Gastrocnemius medialis (tissue), 4 donors: ENCODE measurements at regions not wholly inside any gene's neighbourhood (a gene's known extent, or its start where the extent isn't known, plus 50 kb on each side); places are given as distances from the start of the nearest gene placed in this dataset.

Experiments used
- ATAC-seq, 2 donors: fragments of 150-250 bp; one replicate each; pipeline ENCODE4 v1.9.1; 2016
- DNase-seq, 2 donors: peaks; one replicate each; pipeline ENCODE4 v3.0.0-alpha.2; 2019
- H3K27ac ChIP-seq, 4 donors: fragments of 200-600 bp; sonication (generic); 1 replicate in 1 of 4; 2 replicates in 3 of 4; pipeline ENCODE4 v1.5.1; 2016 to 2018; ENCODE audit warnings: mild to moderate bottlenecking in 2 of 4, moderate library complexity in 1 of 4
- H3K27me3 ChIP-seq, 3 donors: fragments of 200-600 bp; sonication (generic) in 2 of 3; 1 replicate in 1 of 3; 2 replicates in 2 of 3; pipeline versions ENCODE4 v1.5.1 to v1.6.0; 2016 to 2019; ENCODE audit warnings: mild to moderate bottlenecking in 1 of 3, moderate library complexity in 1 of 3
- H3K36me3 ChIP-seq, 2 donors: fragments of 200-600 bp; sonication (generic) in 1 of 2; one replicate each; pipeline ENCODE4 v1.5.1; 2017 to 2018
- H3K4me1 ChIP-seq, 2 donors: fragments of 200-600 bp; sonication (generic) in 1 of 2; one replicate each; pipeline ENCODE4 v1.5.1; 2016 to 2017; ENCODE audit warnings: mild to moderate bottlenecking in 2 of 2
- H3K4me3 ChIP-seq, 4 donors: fragments of 200-600 bp; sonication (generic) in 3 of 4; 1 replicate in 1 of 4; 2 replicates in 3 of 4; pipeline ENCODE4 v1.5.1; 2016 to 2019; ENCODE audit warnings: mild to moderate bottlenecking in 2 of 4
- H3K9me3 ChIP-seq, 3 donors: fragments of 200-600 bp; sonication (generic) in 2 of 3; 1 replicate in 1 of 3; 2 replicates in 2 of 3; pipeline ENCODE4 v1.5.1; 2016 to 2019
- POLR2A ChIP-seq, 2 donors: fragments of 450-650 bp; IDR thresholded peaks; one replicate each; pipeline ENCODE4 v1.6.1; 2017; ENCODE audit warnings: antibody characterized with exemption in 2 of 2, mild to moderate bottlenecking in 2 of 2, moderate library complexity in 2 of 2
- in situ Hi-C, 4 donors: fragments of 200-750 bp; cut with MboI; loops; one replicate each; pipeline versions ENCODE4 v1.15.0 to v1.8.0; 2017; ENCODE audit warnings: low sequenced_read_pairs in 4 of 4
- intact Hi-C: fragments of 100-400 bp; cut with DNase I; formaldehyde crosslinking; loops from one replicate; pipeline ENCODE4 v1.15.1; 2023; ENCODE audit warnings: low total_unique reads
- TF ChIP-seq, protein P1 (sequence below), 5 experiments: fragments of 450-650 bp in 3 of 5; fragments of 200-600 bp in 2 of 5; sonication (generic) in 2 of 5; IDR thresholded peaks in 4 of 5; conservative IDR thresholded peaks in 1 of 5; 1 replicate in 4 of 5; 2 replicates in 1 of 5; pipeline ENCODE4 v1.5.1; 2016 to 2019; ENCODE audit warnings: antibody characterized with exemption in 5 of 5, mild to moderate bottlenecking in 3 of 5, moderate library complexity in 3 of 5

DNA sequence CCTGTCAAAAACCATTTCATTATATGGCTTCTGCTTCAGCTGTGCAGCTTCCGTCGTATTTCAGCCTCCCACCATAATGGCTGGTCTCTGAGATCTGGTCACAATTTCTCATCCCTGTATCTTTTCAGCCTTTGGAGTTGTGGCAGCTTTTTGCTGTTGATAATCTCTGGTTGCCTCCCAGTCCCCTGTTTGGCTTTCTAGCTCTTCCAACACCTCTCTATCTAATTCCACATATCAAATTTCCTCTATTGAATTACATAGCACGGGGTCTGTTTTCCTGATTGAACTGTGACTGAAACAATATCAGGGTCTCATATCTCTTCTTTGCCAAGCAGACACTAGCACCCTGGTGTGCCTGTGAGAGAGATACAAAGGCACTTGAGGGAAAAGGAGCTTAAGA, 222.1 kb upstream of the OBI1 start:
- H3K27me3 ChIP-seq = no peaks in the 10 kb centered on the region
- TF ChIP-seq POLR2A (IDR thresholded peaks at IDR 0.05) = no peak
- TF ChIP-seq, protein P1, sequence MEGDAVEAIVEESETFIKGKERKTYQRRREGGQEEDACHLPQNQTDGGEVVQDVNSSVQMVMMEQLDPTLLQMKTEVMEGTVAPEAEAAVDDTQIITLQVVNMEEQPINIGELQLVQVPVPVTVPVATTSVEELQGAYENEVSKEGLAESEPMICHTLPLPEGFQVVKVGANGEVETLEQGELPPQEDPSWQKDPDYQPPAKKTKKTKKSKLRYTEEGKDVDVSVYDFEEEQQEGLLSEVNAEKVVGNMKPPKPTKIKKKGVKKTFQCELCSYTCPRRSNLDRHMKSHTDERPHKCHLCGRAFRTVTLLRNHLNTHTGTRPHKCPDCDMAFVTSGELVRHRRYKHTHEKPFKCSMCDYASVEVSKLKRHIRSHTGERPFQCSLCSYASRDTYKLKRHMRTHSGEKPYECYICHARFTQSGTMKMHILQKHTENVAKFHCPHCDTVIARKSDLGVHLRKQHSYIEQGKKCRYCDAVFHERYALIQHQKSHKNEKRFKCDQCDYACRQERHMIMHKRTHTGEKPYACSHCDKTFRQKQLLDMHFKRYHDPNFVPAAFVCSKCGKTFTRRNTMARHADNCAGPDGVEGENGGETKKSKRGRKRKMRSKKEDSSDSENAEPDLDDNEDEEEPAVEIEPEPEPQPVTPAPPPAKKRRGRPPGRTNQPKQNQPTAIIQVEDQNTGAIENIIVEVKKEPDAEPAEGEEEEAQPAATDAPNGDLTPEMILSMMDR (IDR thresholded peaks at IDR 0.05 in 4 of 5, conservative IDR thresholded peaks at IDR 0.05 in 1 of 5) = no peak
- intact Hi-C loops = no loop called here
- no peak overlapping the region for H3K4me3 ChIP-seq
- H3K36me3 ChIP-seq = no peaks in the 10 kb centered on the region
- DNase-seq (no peak), ATAC-seq (no peak)
- H3K9me3 ChIP-seq = no peaks in the 10 kb centered on the region
- in situ Hi-C loops = no loop called here
- no peak overlapping the region for H3K27ac ChIP-seq
- no peaks in the 10 kb centered on the region for H3K4me1 ChIP-seq

DNA sequence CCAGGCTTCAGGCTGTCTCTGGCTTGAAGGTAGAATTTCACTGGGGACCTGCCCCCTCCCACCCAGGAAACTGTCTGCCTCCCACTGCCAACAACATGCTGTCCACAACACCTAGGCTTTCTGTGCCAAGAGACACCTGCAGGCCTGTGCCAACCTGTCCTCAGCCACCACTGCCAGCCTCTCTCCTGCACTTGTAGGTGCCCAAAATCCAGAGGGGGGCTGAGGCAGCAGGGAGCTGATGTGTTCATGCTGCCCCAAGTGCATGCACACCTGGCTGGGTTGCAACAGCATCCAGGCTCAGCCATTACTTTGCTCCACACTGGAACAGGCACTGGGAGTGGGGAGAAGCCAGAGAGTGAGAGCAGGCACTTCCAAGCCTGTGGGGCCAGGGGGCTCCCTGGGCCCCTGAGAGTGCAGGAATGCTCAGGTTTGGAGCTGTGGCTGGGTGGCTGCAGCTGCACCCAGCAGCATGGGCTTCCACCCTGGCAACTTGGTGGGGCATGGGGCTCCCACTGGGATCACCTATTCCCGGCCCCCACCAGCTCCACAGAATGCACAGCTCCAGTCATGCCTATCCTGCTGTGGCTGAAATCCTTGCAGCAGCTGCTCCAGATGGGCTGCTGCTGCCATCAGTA, 218.1 kb upstream of the OBI1 start:
- no peaks in the 10 kb centered on the region for H3K27me3 ChIP-seq
- no peak overlapping the region for H3K27ac ChIP-seq
- TF ChIP-seq POLR2A (IDR thresholded peaks at IDR 0.05) = no peak
- TF ChIP-seq, protein P1 (IDR thresholded peaks at IDR 0.05 in 4 of 5, conservative IDR thresholded peaks at IDR 0.05 in 1 of 5) = no peak
- no peaks in the 10 kb centered on the region for H3K9me3 ChIP-seq
- ATAC-seq = no peak
- no peak overlapping the region for H3K4me3 ChIP-seq
- intact Hi-C loops = no loop called here
- no peaks in the 10 kb centered on the region for H3K4me1 ChIP-seq
- H3K36me3 ChIP-seq = no peaks in the 10 kb centered on the region
- in situ Hi-C loops = no loop called here
- no peak for DNase-seq

DNA sequence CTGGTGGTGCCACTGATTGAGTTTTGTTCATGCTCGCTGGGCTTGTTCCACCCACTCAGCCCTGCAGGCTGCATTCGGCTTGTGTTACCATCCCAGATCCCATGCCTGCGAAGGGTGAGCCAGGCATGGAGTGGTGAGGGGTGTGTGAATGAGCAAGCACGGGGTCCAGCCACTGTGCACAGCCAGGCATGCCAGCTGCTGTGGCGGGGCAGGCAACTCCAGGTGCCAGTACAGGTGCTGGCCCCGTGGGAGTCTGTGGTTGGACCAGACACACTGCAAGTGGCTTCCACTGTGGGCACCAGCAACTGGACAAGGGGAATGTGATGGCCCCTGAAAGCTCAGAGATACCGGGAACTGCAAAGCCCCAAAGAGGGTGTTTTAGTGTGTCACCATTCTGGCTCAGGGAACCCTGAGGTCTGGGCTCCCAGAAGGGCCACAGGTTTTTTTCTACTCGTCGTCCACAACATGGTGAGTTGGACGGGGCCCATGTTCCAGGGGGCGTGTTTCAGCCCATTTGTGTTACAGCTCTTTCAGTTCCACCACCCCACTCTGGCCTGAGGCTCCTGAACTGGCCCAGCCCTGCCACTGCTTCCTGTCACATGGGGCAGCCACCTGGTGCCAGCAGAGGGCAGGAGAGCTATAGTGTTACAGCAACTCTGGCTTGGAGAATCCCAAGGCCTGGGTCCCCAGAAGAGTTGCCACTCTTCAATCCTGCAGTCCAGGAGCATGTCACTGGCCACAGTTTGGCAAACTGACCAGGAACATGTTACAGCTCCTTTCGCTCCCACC, 217.0 kb upstream of the OBI1 start:
- H3K4me1 ChIP-seq = no peaks in the 10 kb centered on the region
- H3K36me3 ChIP-seq = no peaks in the 10 kb centered on the region
- H3K27ac ChIP-seq = no peak overlapping the region
- H3K27me3 ChIP-seq = no peaks in the 10 kb centered on the region
- intact Hi-C loops (no loop called here), in situ Hi-C loops (no loop called here)
- ATAC-seq (no peak), DNase-seq (no peak)
- no peaks in the 10 kb centered on the region for H3K9me3 ChIP-seq
- TF ChIP-seq POLR2A (IDR thresholded peaks at IDR 0.05) = no peak
- TF ChIP-seq, protein P1 (IDR thresholded peaks at IDR 0.05 in 4 of 5, conservative IDR thresholded peaks at IDR 0.05 in 1 of 5) = no peak
- no peak overlapping the region for H3K4me3 ChIP-seq

DNA sequence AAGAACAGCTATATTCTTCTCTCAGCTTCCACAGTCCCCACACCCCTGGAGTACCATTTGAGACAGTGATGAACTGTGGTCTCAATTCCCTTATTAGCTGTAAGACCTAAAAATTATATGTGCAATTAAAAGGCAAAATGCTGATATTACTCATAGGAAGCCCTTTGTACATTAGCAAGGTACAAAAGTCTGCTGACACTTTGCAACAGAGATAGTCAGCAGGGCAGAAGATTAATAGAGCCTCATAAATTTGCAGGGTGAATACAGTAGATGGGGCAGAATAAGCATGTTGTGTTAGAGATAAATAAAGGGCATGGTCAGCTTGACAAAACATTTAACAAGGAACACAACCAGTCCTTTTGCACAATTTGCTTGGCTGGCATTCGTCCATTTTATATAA, 210.0 kb upstream of the OBI1 start:
- H3K4me3 ChIP-seq = no peak overlapping the region
- no peaks in the 10 kb centered on the region for H3K4me1 ChIP-seq
- intact Hi-C loops (no loop called here), in situ Hi-C loops (no loop called here)
- TF ChIP-seq, protein P1 (IDR thresholded peaks at IDR 0.05 in 4 of 5, conservative IDR thresholded peaks at IDR 0.05 in 1 of 5) = no peak
- TF ChIP-seq POLR2A (IDR thresholded peaks at IDR 0.05) = no peak
- DNase-seq (no peak), ATAC-seq (no peak)
- no peaks in the 10 kb centered on the region for H3K9me3 ChIP-seq
- H3K27me3 ChIP-seq = no peaks in the 10 kb centered on the region
- no peaks in the 10 kb centered on the region for H3K36me3 ChIP-seq
- no peak overlapping the region for H3K27ac ChIP-seq
